HG02798 (cell line): ENCODE measurements at regions not wholly inside any gene's neighbourhood (a gene's known extent, or its start where the extent isn't known, plus 50 kb on each side); places are given as distances from the start of the nearest gene placed in this dataset.

Experiments used
- ATAC-seq: cut with Tn5 transposase; IDR thresholded peaks from one replicate; pipeline ENCODE4 v1.9.1; 2021; ENCODE audit warnings: mild to moderate bottlenecking; ENCODE audit not compliant: unreplicated experiment, poor library complexity

GRCh38 chr11:98955551-98955950 lies 65.2 kb upstream of the CNTN5 start:
- ATAC-seq, result no peak

DNA sequence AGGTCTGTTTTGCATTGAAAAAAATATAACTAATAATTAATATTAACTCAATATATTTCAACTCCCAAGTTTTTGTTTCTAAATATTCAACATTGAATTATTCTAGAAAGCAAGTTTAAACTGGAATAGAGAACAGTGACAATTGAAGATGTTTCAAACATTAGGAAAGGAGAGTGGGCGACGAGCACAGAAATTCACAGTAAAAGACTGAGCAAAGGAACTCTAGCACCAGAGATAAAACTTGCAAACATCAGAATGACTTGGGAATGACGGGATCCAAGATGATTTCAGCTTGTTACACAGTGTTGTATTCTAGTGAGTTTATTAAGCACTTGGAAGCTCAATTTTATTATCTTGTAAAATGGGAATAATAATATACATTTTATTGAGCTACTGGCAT lies 56.6 kb upstream of the CNTN5 start:
- ATAC-seq, result no peak

GRCh38 chr11:98965358-98965757 lies 55.4 kb upstream of the CNTN5 start:
- ATAC-seq, result no peak

DNA sequence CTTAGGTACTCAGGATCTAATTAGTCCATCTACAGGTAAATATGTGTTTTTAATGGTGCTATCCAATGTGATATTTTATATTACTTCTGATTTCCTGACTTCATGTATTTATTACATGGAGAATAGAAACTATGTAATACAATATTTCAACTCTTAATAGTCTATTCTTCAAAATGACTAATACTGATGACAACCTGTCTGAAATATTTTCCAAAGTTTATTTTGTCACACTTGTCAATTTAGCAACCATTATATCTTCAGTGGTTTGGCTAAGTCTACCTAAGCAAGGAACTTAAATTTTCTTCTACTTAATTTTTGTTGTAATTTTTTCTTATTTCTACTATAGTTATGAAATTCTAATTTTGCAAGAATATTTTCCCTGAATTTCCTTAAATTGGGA lies 55.0 kb upstream of the CNTN5 start:
- no peak for ATAC-seq

DNA sequence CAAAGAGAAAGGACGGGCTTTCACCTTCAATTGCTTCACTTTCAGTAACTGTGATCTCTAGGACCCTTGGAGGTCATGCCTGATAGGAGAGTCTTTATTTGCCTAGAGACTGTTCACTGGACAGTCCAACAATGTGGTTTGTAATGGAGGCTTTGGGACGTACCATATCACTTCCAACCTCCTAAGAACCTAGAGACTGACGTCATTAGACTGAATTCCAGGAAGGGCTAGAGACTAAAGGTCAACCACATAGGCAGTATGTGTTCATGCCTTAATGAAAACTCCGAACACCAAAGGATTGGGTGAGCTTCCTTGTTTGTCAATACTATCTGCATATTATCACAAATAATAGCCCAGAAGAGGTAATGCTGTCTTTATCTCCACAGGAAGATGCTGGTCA lies 53.7 kb upstream of the CNTN5 start:
- ATAC-seq, result no peak
